Activated CD4-positive, alpha-beta T cell treated with anti-CD3 and anti-CD28 coated beads, Interleukin-2, amount 50 U/mL, for 4 hours (primary cell): ENCODE measurements at regions not wholly inside any gene's neighbourhood (a gene's known extent, or its start where the extent isn't known, plus 50 kb on each side); places are given as distances from the start of the nearest gene placed in this dataset.

ENCODE experiments used
- DNase-seq, 2 experiments: peaks; one replicate each; pipeline ENCODE4 v3.0.0-alpha.2; 2020

- DNase-seq = no peak
Measured at GRCh38 chr12:132406493-132407450, 77.4 kb upstream of the GALNT9 start.

DNA sequence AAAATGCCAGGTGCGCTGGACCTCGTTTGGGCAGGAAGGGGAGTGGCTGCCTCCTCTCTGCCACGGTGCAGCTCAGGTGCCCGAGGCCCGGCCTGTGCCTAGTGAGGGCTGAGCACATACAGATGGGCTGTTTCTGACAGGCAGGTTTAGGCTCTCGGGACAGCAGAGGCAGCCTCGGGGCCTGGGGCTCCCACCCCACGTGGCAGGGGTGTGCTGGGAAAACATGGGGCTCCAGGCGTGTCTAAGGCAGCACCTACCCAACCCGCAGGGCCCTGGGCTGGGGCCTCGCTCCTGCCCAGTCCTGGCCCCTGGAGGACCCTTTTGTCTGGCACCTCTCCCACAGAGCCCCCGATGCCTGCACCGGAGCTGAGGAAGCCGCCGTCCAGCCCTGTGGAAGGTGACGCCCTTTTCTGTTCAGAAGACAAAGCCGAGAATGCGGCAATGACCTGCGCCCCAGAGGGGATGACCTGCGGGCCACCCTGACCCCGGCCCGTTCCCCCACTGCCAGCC, 76.4 kb upstream of the GALNT9 start:
- DNase-seq = no peak

GRCh38 chr12:132404951-132405741, 75.8 kb upstream of the GALNT9 start:
- DNase-seq = no peak

DNA sequence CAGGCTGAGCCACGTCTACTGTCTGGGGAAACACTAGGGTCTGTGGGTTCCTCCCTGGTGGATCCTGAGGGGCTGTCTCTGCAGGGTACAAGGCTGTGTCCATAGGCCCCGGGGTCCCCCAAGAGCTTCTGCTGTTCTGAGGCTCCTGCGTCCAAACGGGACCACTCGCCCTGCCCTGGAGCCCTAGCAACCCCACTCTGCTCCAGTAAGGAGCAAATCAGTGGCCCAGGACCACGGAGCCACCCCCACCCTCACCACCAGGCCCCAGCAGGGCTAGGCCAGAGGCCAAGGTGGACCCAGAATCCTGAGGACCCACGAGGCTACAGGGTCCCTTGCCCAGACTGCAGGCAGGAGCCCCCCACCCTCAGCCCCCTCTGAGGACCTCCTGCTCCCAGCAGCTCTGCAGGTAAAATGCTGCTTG, 75.1 kb upstream of the GALNT9 start:
- no peak for DNase-seq

DNA sequence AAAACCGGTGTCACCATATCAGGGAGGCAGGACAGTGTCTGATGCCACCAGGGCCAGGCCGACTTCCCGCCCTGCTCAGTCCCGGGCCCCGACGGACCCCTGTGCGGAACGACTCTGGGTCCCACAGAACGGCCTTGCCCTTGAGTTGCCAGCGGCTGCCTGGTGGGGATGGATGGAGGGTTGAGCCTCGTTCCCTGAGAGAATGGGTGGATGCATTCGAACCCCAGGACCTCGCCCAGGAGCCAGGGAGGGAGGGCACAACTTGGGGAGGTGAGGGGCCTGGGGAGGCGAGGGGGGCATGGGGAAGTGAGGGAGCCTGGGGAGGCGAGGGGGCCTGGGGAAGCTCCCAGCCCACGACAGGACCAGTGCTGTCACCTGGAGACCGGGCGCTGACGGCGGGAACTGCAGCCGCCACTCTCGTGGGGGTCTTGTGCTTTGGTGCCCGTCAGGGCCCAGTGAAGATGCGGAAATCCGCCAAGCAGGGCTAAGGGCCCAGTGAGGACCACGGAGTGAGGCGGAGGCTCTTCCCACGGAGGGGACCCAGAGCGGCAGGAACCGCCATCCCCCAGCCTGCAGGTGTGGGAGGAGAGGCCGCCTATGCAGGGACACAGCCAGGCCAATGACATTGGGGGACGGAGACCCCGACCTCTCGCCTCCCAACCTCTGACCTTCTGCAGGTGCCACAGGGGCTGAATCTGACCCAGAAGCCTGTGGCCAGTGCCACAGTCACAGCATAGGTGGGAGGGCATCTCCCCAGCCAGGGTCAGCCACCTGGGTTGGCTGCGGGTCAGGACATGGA, 74.4 kb upstream of the GALNT9 start:
- no peak for DNase-seq

GRCh38 chr12:132402831-132403416, 73.5 kb upstream of the GALNT9 start:
- no peak for DNase-seq

GRCh38 chr12:132401982-132402381, 72.6 kb upstream of the GALNT9 start:
- no peak for DNase-seq

- DNase-seq = no peak
Measured at GRCh38 chr12:132400011-132400641, 70.7 kb upstream of the GALNT9 start.

DNA sequence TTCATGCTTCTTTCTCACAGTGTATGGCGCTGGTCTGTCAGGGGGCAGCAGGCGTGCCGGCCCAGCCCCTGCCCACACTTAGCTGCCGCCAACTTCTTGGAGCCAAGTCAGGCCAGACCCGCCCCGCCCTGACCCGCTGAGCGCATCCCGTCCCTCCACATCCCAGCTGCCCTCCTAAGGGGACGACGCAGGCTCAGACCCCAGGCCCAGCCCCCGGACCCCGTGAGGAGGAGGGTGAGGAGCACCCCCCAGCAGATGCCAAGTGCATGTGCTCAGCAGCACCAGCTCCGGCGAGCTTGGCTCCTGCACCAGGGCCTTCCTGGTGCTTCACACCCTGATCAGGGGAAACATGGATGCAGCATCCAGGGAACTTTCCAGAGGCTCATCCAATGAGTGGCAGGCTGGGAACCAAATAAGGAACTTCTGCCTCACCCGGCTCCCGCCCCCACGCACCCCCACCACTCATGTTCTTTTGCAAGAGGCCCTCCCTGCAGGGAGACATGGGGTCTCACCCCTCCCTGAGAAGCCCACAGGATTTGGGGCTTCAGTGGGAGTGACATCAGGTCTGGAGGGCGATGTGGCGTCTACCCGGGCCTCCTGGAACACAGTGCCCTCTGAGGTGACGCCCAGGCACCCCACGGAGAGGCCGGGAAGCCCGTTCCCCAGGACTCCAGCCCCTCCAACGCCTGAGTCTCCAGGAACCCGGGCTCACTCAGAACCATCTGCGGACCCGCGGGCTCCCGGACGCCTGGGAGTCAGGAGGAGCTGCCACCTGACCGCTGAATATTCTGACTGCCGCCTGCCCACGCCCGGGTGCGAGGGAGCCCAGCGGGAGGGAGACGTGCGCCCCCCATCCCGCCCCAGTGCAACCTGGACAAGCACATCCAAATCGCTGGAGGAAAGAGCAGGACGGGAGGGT, 70.0 kb upstream of the GALNT9 start:
- DNase-seq = no peak

DNA sequence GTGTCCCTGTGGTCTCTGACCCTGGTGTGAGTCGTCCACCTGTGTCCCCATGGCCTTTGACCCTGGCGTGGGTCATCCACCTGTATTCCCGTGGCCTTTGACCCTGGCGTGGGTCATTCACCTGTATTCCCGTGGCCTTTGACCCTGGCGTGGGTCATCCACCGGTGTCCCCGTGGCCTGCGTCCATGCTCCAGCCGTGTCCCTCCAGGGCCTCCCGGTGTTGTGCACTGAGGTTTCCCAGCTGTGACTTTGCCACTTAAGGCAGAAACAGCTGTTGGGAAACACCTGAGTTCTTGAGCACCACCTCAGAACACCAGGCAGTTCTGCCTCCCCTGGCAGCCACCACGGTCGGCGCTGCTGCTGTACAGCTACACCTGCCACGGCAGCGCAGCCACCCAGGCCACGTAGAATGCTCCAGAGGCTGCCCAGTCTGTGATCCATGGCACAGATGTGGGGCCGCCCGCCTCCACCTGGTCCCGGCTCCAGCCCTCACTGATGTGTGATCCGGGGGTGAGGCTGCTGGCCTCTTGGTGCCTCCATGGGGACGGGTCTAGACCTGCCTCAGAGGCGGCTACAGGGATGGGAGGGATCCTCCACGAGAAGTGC, 69.1 kb upstream of the GALNT9 start:
- no peak for DNase-seq

- no peak for DNase-seq
Measured at GRCh38 chr12:132397934-132398385, 68.6 kb upstream of the GALNT9 start.

- DNase-seq = no peak
Measured at GRCh38 chr12:132397152-132397933, 68.0 kb upstream of the GALNT9 start.

DNA sequence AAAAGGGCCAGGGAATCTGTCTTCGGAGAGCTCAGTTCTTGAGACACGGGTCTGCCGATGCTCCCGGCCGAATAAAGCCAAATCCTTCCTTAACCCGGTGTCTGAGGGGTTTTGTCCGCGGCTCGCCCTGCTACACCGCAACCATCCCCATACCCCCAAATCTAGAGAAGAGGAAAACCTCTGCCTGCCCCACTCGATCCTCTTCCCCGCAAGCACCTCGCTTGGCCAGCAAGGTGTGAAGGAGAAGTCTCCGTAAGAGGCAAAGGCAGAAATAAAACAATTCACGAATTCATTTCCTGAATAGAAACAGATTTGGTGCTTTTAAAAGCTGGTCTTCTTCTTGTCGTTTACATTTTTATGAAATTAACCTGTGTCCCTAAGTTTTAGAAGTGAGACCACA, 67.3 kb upstream of the GALNT9 start:
- DNase-seq = no peak

GRCh38 chr12:132395908-132396305, 66.5 kb upstream of the GALNT9 start:
- no peak for DNase-seq

GRCh38 chr12:132395192-132395907, 66.0 kb upstream of the GALNT9 start:
- DNase-seq = no peak

DNA sequence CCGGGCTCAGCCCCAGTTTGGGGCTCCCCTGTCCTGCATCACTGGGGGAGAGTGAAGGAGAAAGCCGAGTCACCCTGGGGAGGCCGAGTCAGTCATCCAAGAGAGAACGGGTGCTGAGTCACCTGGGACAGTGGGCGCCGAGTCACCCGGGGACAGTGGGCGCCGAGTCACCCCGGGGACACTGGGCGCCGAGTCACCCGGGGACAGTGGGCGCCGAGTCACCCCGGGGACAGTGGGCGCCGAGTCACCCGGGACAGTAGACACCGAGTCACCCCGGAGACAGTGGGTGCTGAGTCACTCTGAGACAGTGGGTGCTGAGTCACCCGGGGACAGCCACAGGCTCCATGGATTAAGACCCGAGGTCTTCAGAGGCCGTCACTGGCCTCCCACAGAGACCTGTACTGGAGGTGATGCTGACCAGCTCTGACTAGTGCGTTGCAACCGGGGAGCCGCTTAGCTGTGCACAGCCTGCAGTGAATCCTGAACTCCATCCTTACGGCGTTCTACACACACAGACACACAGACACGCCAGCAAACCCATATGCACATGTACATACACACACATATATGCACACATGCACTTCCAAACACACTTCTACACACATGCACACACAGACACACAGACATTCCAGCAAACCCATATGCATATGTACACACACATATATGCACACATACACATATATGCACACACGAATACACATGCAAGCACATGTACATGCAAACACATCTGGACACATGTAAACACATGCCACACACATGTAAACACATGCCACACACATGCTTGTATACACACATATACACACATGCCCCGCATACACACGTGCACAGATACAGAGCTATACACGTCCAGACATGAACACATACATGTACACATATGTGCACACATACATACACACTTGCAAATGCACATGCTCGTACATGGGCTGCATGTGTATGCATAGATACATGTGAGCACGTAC, 64.9 kb upstream of the GALNT9 start:
- DNase-seq = no peak

DNA sequence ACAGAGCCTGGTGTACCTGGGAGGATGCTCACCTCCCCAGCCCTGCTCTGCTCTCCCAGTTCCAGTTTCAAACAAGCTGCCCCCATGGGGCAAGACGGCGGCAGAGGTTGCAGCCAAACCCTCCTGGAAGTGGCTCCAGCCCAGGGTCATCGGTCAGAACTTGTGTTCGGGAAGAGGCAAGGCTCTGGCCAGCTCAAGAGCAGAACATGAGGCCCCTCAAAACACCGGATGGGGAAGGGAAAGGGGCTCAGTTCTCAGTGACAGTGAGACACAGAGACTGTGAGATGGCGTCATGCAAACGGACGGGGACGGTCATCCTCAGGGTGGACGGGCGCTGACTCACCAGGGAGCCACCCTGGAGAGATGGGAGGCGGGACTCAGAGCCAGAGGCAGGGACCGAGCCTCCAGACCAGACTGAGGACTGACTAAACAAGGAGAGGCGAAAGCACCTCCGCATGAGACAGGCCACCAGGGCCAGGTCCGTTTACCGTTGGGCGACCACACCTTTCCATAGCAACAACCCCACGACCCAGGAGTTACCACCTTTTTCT, 63.9 kb upstream of the GALNT9 start:
- no peak for DNase-seq
